ENCODE measurements at regions not wholly inside any gene's neighbourhood (a gene's known extent, or its start where the extent isn't known, plus 50 kb on each side); places are given as distances from the start of the nearest gene placed in this dataset.
A peak's percentile ranks its signal among the peaks of the same experiment; 100 is the strongest.

DNA sequence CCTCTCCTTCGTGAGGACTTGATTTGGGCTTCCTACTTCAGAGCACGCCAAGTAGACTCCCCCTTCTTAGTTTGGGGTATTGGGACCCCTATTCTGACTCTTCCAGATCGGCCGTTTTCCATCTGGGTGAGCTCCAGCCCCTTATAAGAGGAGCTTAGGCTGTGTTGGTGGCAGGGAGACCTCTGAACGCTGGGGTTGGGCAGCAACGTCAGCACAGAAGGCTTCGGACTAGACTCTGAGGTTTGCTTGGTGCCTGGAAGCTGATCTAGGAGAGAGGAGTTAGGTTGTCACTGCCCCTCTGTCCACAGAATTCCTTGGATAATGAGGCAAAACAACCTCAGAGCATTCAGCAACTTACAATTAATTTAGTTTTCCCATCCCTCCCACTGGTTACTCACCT lies 99.2 kb upstream of the RTL1 start:
- DNase-seq (ENCODE audit: low read depth in 2 of 2), result no peak

DNA sequence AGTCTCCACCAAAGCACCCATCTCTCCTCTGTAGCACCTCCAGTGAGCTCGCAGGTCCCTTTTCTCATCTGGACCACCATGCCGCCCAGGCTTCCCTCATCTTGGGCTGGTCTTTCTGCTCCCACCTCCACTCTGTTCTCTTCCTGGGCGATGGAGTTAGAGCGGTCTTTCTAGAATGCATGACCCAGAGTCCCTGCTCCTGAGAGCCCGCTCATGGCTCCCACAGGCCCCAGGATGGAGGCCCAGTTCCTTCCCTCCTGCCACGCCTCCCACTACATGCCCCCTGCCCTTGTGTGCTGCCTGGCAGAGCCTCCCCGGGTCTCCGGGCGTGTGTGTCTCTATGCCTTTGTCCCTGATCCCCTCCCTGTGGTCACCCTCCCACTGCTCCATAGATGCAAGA lies 100.7 kb upstream of the RTL1 start:
- DNase-seq (ENCODE audit: low read depth in 2 of 2), result no peak

GRCh38 chr14:101004954-101005353 lies 101.4 kb upstream of the RTL1 start:
- DNase-seq (ENCODE audit: low read depth in 2 of 2), result peak; percentile 57 to 70

DNA sequence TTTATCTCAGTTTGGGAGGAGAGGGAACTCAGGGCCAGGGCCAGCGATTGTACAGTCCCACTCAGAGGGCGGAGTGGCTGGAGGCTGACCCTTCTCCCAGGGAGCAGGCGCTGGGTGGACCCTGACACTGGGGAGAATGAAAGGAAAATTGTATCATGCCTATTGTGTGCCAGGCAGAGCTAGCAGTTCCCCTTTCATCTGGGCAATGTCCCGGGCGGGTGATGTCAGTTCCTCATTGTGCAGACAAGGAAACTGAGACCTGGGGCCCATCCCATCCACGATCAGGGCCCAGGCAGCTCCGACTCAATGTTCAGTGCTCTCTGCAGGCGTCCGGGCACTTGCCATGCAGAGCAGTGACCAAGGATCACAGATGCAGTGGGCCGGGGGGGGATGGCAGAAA lies 101.9 kb upstream of the RTL1 start:
- DNase-seq (ENCODE audit: low read depth in 2 of 2), result no peak

DNA sequence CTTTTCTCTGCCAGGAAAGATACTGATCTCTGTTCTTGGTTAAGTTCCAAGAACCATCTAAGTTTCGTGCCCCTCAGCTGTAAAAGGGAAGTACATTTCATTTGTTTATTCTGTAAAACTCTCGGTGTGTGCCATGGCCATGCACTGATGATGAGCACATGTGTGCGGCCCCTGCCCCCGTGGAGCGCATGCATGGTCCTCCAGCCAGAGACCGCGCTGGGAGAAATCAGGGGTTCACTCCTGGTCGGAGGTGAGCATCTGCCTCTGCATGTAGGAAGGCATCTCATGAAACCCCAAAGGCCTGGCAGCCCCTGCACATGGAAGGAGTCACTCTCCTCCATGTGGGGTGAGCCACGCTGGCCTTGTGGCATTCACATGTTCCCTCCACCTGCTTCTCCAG lies 102.5 kb upstream of the RTL1 start:
- no peak for DNase-seq (ENCODE audit: low read depth in 2 of 2)

DNA sequence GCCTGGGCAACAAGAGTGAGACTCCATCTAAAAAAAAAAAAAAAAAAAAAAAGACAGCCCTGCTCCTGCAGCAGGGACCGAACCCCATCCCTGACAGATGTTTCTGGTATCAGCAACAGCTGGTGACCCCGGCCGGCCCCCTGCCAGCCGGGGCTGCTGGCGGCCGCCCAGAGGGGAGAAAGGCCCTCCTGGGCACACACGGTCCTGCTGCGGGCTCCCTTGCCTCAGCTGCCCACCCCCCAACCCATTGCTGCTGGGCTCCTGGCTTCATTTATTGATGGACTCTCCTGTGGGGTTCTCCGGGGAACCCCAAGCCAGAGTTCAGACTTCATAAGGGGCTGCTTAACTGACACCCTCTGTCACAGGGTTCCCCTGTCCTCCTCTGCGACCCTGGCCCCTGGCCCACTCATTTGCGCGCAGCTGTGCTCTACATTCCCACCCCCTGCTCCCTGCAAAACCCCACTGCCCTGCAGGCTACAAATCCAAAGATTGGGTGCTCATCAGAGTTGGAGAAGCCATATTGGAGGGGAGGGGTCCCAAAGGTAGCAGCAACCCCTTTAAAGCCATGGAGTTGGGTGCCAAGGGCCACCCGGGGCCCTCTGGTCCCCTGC lies 103.6 kb upstream of the RTL1 start:
- no peak for DNase-seq (ENCODE audit: low read depth in 2 of 2)

DNA sequence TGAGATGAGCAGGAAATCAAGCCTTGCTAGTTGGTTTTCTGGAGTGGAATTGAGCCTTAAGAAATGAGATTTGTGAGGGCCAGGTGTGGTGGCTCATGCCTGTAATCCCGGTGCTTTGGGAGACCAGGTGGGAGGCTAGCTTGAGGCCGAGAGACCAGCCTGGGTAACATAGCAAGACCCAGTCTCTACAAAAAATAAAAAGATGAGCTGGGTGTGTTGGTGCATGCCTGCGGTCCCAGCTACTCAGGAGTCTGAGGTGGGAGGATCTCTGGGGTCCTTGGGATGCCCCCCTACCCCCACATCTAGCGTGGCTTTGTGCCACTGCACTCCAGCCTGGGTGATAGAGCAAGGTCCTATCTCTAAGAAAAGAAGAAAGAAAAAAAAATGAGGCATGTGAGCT lies 104.2 kb upstream of the RTL1 start:
- no peak for DNase-seq (ENCODE audit: low read depth in 2 of 2)

DNA sequence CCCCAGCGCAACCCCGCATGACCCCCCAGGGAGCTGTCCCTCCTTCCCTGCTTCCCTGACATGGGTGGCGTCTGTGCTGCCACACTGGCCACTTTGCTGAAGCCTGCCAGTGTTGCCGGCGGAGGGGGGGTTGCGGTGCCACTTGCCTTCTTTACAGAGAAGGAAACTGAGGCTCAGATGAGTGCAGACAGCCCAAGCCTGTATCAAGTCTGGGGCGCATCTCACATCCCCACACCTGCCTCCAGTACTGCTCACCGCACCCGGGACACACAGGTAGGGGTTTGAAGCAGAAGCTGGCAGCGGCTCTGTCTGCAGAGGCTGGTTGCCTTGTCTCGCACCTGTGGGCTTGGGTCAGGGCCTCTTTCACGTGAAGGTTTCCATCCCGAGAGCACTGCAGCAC lies 104.7 kb upstream of the RTL1 start:
- no peak for DNase-seq (ENCODE audit: low read depth in 2 of 2)

GRCh38 chr14:101008631-101009336 lies 105.3 kb upstream of the RTL1 start:
- peak; percentile 33 to 37 for DNase-seq (ENCODE audit: low read depth in 2 of 2)

DNA sequence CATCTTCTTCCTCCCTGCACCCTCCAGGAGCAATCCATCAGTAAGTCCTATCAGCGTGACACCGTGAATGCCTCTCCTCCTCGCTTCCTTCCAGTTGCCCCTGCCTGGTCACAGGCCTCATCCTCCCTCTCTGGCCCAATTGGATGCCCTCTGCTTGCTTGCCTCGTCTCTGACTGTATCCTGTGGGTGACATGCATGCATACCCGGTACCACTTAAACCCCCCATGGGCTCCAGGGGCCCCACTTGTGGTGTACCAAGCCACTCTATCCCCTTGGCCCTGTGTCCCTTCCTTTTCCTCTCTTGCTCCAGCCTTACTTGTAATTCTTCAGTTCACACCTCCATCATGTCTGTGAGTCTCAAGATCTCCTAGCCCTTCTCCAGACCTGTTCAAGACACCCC lies 106.0 kb upstream of the RTL1 start:
- DNase-seq (ENCODE audit: low read depth in 2 of 2), result no peak

- no peak for DNase-seq (ENCODE audit: low read depth in 2 of 2)
Measured at GRCh38 chr14:101010293-101010692, 106.8 kb upstream of the RTL1 start.

DNA sequence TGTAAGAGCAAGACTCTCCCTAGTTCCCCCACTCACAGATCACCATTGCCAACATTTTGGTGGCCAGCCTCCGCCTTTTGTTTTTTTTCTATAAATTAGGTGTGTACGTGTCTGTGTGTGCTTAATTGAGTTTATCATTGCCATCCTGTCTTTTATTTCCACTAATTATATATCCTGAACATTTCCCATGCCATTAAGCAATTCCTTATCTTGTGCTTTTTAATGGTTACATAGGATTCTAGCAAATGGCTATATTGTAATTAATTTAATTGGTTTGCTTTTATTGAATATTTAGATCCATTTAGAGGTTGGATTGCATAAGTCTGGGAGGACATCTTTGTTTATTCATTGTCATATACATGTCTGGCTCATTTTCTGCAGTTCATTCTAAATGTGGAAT lies 107.3 kb upstream of the RTL1 start:
- no peak for DNase-seq (ENCODE audit: low read depth in 2 of 2)

- DNase-seq (ENCODE audit: low read depth in 2 of 2), result peak; percentile 29
Measured at GRCh38 chr14:101017209-101017608, 113.7 kb upstream of the RTL1 start.

DNA sequence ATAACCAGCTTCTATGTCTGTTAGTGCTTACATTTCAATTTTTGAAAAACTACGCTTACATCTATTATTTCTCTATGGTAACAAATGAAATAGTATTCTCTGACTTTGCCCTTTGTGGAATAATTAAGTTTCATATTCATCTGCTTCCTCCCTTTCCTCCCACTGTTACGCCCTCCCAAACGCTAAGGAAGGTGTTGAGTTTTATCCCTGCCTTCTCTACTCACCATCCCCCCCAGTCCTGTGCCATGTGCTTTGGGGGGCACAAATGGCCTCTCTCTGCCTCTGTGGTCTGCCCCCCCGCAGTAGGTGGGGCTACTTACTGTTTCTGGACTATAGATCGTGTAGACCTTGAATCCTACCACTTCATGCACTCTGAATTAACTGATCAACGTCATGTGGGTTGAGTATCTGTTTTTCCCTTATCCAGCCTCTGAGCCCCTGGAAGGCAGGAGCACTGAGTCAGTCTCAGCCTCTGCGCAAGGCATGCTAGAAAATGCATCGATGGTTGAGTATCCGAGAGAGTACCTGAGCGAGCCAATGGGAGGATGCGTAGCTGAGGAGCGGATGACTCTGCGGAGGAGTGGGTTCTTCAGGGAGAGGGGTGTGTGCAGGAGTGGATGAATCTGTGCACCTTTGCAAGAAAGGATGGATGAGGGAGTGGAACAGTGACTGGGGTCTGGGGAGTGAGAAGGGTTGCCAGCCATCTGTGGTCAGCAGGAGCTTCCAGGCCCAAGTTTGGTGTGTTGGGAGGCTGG lies 114.5 kb upstream of the RTL1 start:
- no peak for DNase-seq (ENCODE audit: low read depth in 2 of 2)

DNA sequence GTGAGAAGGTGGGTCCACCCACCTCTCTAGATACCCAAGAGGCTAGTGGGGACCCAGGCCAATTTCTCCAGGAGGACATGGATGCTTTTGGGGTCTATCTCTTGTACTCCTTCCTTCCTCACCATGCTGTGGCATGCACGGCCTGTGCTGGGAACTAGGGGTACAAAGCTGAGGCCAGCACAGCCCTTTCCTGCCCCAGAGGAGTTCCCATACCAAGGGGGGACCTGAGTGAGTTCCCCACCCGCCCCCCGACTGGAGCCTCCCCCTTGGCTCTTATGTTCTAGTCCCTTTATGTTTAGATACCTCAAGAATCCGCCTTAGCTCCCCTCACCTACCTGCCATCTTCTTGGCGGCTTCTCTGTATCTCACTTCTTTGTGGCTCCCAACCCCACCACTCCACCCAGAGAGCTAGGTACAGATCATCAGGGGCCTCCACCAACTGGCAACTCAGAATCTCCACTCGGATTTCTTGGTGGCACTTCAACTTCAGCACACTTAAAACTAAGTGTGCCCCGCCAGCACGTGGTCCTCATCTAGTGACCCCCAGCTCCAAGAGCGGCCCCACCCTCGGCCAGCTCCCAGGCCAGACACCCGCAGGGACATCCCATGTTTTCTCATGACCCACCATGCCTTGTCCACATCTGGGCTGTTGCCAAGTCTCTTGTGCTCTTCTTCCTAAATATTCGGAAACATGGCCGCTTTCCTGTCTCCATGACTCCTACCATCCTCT lies 115.2 kb upstream of the RTL1 start:
- no peak for DNase-seq (ENCODE audit: low read depth in 2 of 2)

DNA sequence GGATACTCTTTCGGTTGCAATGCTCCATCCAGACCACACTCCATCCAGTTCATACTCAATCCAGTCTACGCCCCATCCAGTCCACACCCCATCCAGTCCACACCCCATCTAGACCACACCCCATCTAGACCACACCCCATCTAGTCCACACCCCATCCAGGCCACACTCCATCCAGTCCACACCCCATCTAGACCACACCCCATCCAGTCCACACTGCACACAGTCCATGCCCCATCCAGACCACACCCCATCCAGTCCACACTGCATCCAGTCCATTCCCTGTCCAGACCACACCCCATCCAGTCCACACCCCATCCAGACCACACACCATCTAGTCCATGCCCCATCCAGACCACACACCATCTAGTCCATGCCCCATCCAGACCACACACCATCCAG lies 116.0 kb upstream of the RTL1 start:
- no peak for DNase-seq (ENCODE audit: low read depth in 2 of 2)

DNA sequence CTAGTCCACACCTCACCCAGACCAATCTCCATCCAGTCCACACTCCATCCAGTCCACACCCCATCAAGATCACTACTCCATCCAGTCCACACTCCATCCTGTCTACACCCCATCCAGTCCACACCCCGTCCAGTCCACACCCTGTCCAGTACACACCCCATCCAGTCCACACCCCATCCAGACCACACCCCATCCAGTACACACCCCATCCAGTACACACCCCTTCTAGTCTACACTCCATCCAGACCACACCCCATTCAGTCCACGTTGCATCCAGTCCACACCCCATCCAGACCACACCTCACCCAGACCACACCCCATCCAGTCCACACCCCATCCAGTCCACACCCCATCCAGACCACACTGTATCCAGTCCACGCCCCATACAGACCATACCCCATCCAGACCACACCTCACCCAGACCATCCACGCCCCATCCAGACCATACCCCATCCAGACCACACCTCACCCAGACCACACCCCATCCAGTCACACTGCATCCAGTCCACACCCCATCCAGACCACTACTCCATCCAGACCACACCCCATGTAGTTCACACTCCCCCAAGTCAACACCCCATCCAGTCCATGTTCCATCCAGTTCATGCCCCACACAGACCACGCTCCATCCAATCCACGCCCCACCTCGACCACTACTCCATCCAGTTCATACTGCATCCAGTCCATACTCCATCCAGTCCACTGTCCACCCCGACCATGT lies 116.6 kb upstream of the RTL1 start:
- no peak for DNase-seq (ENCODE audit: low read depth in 2 of 2)

GRCh38 chr14:101020834-101021370 lies 117.4 kb upstream of the RTL1 start:
- DNase-seq (ENCODE audit: low read depth in 2 of 2), result no peak

GRCh38 chr14:101022121-101022520 lies 118.6 kb upstream of the RTL1 start:
- no peak for DNase-seq (ENCODE audit: low read depth in 2 of 2)

GRCh38 chr14:101022916-101023435 lies 119.5 kb upstream of the RTL1 start:
- no peak for DNase-seq (ENCODE audit: low read depth in 2 of 2)

DNA sequence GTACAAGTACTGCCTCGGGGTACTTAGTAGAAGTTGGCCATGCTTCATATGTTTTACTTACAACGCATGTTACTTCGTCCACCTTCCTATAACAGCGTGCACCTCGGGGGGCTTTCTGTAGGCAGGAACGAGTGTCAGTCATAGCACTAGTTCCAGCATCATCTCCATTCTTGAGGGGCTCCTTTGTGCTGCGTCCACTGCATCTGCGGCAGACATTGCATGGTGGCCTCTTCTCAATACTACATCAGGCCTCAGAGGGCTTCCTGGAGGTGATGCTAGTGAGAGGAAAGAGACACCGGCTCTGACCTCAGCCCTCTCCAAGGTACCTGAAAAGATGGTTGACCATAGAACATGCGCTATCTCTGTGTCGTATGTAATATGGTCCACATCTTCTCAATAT lies 121.2 kb upstream of the RTL1 start:
- no peak for DNase-seq (ENCODE audit: low read depth in 2 of 2)
